ENCODE measurements at regions not wholly inside any gene's neighbourhood (a gene's known extent, or its start where the extent isn't known, plus 50 kb on each side); places are given as distances from the start of the nearest gene placed in this dataset.
A peak's percentile ranks its signal among the peaks of the same experiment; 100 is the strongest.

GRCh38 chr4:26105815-26106699 is 192.0 kb downstream of the SMIM20 start:
- no peak for DNase-seq (ENCODE audit: low read depth in 1 of 2, low spot score in 2 of 2)
- 0 out of 2 replicates have a peak, but pooled peaks have one; percentile 13 for TF ChIP-seq CEBPB (IDR thresholded peaks at IDR 0.05; ENCODE audit: low read depth, low read length)
- no peak for TF ChIP-seq HDAC2 (IDR thresholded peaks at IDR 0.05; ENCODE audit: borderline replicate concordance in 1 of 2, low read depth in 2 of 2, low read length in 2 of 2)
- Histone ChIP-seq H3K9ac (replicated peaks in 1 of 4; ENCODE audit: extremely low read depth in 1 of 4, low read depth in 3 of 4, low read length in 3 of 4) (no peak overlapping the region), H3K4me2 (ENCODE audit: insufficient read depth in 1 of 2, low read depth in 2 of 2, low read length in 2 of 2) (no peak overlapping the region), H2BK120ac (replicated peaks; ENCODE audit: low read depth, low read length) (no peak overlapping the region), H2BK5ac (ENCODE audit: low read depth, low read length) (no peak overlapping the region), H2BK20ac (ENCODE audit: low read length) (no peak overlapping the region), H4K91ac (replicated peaks; ENCODE audit: insufficient read length, low read length) (no peak overlapping the region), H3K23ac (ENCODE audit: insufficient read length) (no peak overlapping the region), H3K79me2 (ENCODE audit: control insufficient read depth in 1 of 2, insufficient read depth in 2 of 2, low read length in 2 of 2) (no peaks in the 10 kb centered on the region), H3K18ac (ENCODE audit: extremely low read depth, low read length) (no peak overlapping the region), H3K27ac (ENCODE audit: low read depth, low read length) (no peak overlapping the region), H3K14ac (ENCODE audit: insufficient read length) (no peak overlapping the region), H2AK5ac (ENCODE audit: low read depth, low read length) (no peak overlapping the region), H2BK12ac (ENCODE audit: low read depth, low read length) (no peak overlapping the region), H2AFZ (ENCODE audit: low read length) (no peak overlapping the region), H3K79me1 (ENCODE audit: low read depth, low read length) (no peaks in the 10 kb centered on the region), H3K23me2 (ENCODE audit: low read depth, low read length) (no peaks in the 10 kb centered on the region), H4K20me1 (replicated peaks in 1 of 2; ENCODE audit: control insufficient read depth in 1 of 2, insufficient read depth in 2 of 2, low read length in 2 of 2) (no peaks in the 10 kb centered on the region), H2BK15ac (ENCODE audit: low read length) (no peak overlapping the region), H3K4me1 (replicated peaks in 1 of 4; ENCODE audit: control insufficient read depth in 3 of 4, insufficient read depth in 4 of 4, low read length in 3 of 4) (no peaks in the 10 kb centered on the region), H3K56ac (replicated peaks; ENCODE audit: insufficient read length, low read depth, low read length) (no peak overlapping the region), H4K8ac (ENCODE audit: extremely low read depth, insufficient read depth, low read length) (no peak overlapping the region), H4K5ac (ENCODE audit: insufficient read length, low read depth, low read length) (no peak overlapping the region), H3K4me3 (ENCODE audit: extremely low read depth in 1 of 4, insufficient read depth in 2 of 4, low read depth in 3 of 4, low read length in 4 of 4) (no peak overlapping the region), H3K9me3 (ENCODE audit: insufficient read depth in 2 of 2, low read depth in 1 of 2, low read length in 1 of 2) (no peaks in the 10 kb centered on the region), H3K27me3 (replicated peaks in 1 of 4; ENCODE audit: control insufficient read depth in 3 of 4, extremely low read depth in 1 of 4, insufficient read depth in 3 of 4, low read length in 3 of 4) (no peaks in the 10 kb centered on the region), H3K36me3 (ENCODE audit: control insufficient read depth in 2 of 4, insufficient read depth in 4 of 4, low read length in 3 of 4) (no peaks in the 10 kb centered on the region), H3K4ac (replicated peaks; ENCODE audit: insufficient read length, low read depth, low read length) (no peak overlapping the region)
- CTCF ChIA-PET (ENCODE audit: partially characterized antibody) = interaction anchor here (0.6 to 4.1 kb wide), 7 partner anchors 10 to 29 kb away, joined by 3 to 25 read pairs (median 4); no protein-coding TSS in a partner anchor
- 92% methylated on average over 7 of the region's 7 CpGs; no CpG with 5 or more reads in 1 of the 2 experiments for WGBS, 2 experiments (ENCODE audit: extremely low coverage in 1 of 2, insufficient coverage in 1 of 2, insufficient read length in 1 of 2, insufficient replicate concordance in 2 of 2, low coverage in 1 of 2, low lambda C conversion rate in 2 of 2, missing lambda C conversion rate in 1 of 2)
- FAIRE-seq = no peak
- POLR2A ChIA-PET (ENCODE audit: partially characterized antibody) = interaction anchor here (0.8 kb wide), 1 partner anchor 76 kb away, joined by 3 read pairs; no protein-coding TSS in a partner anchor

Measured in H1 (cell line).